ENCODE measurements at regions not wholly inside any gene's neighbourhood (a gene's known extent, or its start where the extent isn't known, plus 50 kb on each side); places are given as distances from the start of the nearest gene placed in this dataset.

DNA sequence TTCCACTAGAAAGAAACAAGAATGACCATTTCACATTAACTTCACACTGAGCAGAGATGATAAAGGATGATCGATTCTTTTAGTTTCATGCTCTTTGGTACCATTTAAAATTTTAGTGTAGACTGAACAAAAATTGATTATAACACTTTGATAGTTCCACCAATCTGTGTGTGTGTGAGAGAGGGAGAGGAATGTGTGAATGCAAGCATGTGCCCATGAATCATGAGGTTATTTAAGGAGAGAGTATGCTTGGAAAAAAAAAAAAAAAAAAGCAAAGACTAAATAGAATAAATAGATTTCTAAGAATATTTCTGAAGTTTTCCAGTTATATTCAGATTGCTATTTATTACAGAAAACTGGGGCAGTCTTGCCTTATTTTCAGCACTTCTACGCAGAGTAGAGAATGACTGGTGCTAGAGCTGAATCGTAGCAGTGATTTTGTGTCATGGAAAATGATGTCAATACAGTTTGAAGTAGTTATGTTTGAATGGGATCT is 900.8 kb downstream of the SLC4A3 start:
- TF ChIP-seq, protein P1, sequence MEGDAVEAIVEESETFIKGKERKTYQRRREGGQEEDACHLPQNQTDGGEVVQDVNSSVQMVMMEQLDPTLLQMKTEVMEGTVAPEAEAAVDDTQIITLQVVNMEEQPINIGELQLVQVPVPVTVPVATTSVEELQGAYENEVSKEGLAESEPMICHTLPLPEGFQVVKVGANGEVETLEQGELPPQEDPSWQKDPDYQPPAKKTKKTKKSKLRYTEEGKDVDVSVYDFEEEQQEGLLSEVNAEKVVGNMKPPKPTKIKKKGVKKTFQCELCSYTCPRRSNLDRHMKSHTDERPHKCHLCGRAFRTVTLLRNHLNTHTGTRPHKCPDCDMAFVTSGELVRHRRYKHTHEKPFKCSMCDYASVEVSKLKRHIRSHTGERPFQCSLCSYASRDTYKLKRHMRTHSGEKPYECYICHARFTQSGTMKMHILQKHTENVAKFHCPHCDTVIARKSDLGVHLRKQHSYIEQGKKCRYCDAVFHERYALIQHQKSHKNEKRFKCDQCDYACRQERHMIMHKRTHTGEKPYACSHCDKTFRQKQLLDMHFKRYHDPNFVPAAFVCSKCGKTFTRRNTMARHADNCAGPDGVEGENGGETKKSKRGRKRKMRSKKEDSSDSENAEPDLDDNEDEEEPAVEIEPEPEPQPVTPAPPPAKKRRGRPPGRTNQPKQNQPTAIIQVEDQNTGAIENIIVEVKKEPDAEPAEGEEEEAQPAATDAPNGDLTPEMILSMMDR (IDR thresholded peaks at IDR 0.05): no peak
- no peak for TF ChIP-seq POLR2A (IDR thresholded peaks at IDR 0.05)
